Cardiac muscle cell (in vitro differentiated cells and primary cell): ENCODE measurements at regions not wholly inside any gene's neighbourhood (a gene's known extent, or its start where the extent isn't known, plus 50 kb on each side); places are given as distances from the start of the nearest gene placed in this dataset.
"Not testable (repeated sequence)": the region's sequence is repeated elsewhere in the genome, so short reads cannot be mapped to it uniquely, and the experiment has no call there.

ENCODE experiments used
- DNase-seq, 2 donors: peaks; one replicate each; pipeline versions ENCODE4 v3.0.0 to v3.0.0-alpha.2; 2010 to 2017; ENCODE audit warnings: low read depth in 1 of 2, low spot score in 1 of 2
- H3K27ac ChIP-seq: fragments of 200-600 bp; sonication (generic); 2 replicates; pipeline ENCODE4 v1.5.1; 2016
- H3K27me3 ChIP-seq: fragments of 200-600 bp; sonication (generic); 2 replicates; pipeline ENCODE4 v1.6.0; 2016; ENCODE audit warnings: control low read depth
- H3K36me3 ChIP-seq: fragments of 200-600 bp; sonication (generic); 2 replicates; pipeline ENCODE4 v1.5.1; 2016; ENCODE audit warnings: control low read depth
- H3K4me1 ChIP-seq: fragments of 200-600 bp; sonication (generic); 2 replicates; pipeline ENCODE4 v1.8.1; 2017; ENCODE audit warnings: low read depth, mild to moderate bottlenecking, mixed run types
- H3K4me3 ChIP-seq: fragments of 200-600 bp; sonication (generic); 2 replicates; pipeline ENCODE4 v1.5.1; 2016; ENCODE audit warnings: mild to moderate bottlenecking
- H3K9me3 ChIP-seq: fragments of 200-600 bp; sonication (generic); 2 replicates; pipeline ENCODE4 v1.5.1; 2017; ENCODE audit warnings: low read depth, mild to moderate bottlenecking, control low read depth
- CTCF ChIP-seq: IDR thresholded peaks from 2 replicates; pipeline ENCODE4 v1.5.1; 2012; ENCODE audit warnings: low read depth, mild to moderate bottlenecking, low read length

GRCh38 chr2:228771315-228771714, 499.8 kb downstream of the PID1 start:
- H3K4me1 ChIP-seq: no peaks in the 10 kb centered on the region
- H3K27ac ChIP-seq: no peak overlapping the region
- no peaks in the 10 kb centered on the region for H3K36me3 ChIP-seq
- DNase-seq: no peak
- no peak for TF ChIP-seq CTCF
- no peaks in the 10 kb centered on the region for H3K27me3 ChIP-seq
- H3K4me3 ChIP-seq: no peak overlapping the region
- H3K9me3 ChIP-seq: no peaks in the 10 kb centered on the region

GRCh38 chr2:228768818-228769217, 502.3 kb downstream of the PID1 start:
- Histone ChIP-seq H3K27ac (no peak overlapping the region), H3K4me1 (no peaks in the 10 kb centered on the region), H3K27me3 (no peaks in the 10 kb centered on the region), H3K4me3 (no peak overlapping the region), H3K36me3 (no peaks in the 10 kb centered on the region), H3K9me3 (no peaks in the 10 kb centered on the region)
- DNase-seq: peak in 1 of 2 donors; percentile 84
- TF ChIP-seq CTCF: no peak

- peak in 1 of 2 donors; percentile 14 for DNase-seq
- H3K4me3 ChIP-seq, H3K27me3 ChIP-seq, H3K36me3 ChIP-seq, H3K4me1 ChIP-seq, H3K27ac ChIP-seq, H3K9me3 ChIP-seq: not testable (repeated sequence)
These were observed 502.9 kb downstream of the PID1 start for GRCh38 chr2:228768141-228768540.

GRCh38 chr2:228767196-228767595, 503.9 kb downstream of the PID1 start:
- Histone ChIP-seq H3K4me3 (no peak overlapping the region), H3K36me3 (no peaks in the 10 kb centered on the region), H3K9me3 (no peaks in the 10 kb centered on the region), H3K27me3 (no peaks in the 10 kb centered on the region), H3K27ac (no peak overlapping the region), H3K4me1 (no peaks in the 10 kb centered on the region)
- DNase-seq: peak in 1 of 2 donors; percentile 80
- no peak for TF ChIP-seq CTCF

- no peaks in the 10 kb centered on the region for H3K27me3 ChIP-seq
- no peak for DNase-seq
These were observed 507.6 kb downstream of the PID1 start for GRCh38 chr2:228763379-228763981.

GRCh38 chr2:228762565-228762964, 508.5 kb downstream of the PID1 start:
- no peak for TF ChIP-seq CTCF
- Histone ChIP-seq H3K4me3 (no peak overlapping the region), H3K36me3 (no peaks in the 10 kb centered on the region), H3K27ac (no peak overlapping the region), H3K9me3 (no peaks in the 10 kb centered on the region), H3K4me1 (no peaks in the 10 kb centered on the region), H3K27me3 (no peaks in the 10 kb centered on the region)
- no peak for DNase-seq

More at GRCh38 chr2:228763379-228763981, 507.6 kb downstream of the PID1 start:
- Histone ChIP-seq H3K4me3 (no peak overlapping the region), H3K4me1 (no peaks in the 10 kb centered on the region), H3K36me3 (no peaks in the 10 kb centered on the region), H3K27ac (no peak overlapping the region), H3K9me3 (no peaks in the 10 kb centered on the region)
- no peak for TF ChIP-seq CTCF

GRCh38 chr2:228755661-228756060, 515.4 kb downstream of the PID1 start:
- not testable (repeated sequence) for H3K27ac ChIP-seq, H3K4me3 ChIP-seq, H3K27me3 ChIP-seq, DNase-seq, H3K36me3 ChIP-seq, H3K4me1 ChIP-seq, H3K9me3 ChIP-seq
